Gastroesophageal sphincter (tissue), 4 donors: ENCODE measurements at regions not wholly inside any gene's neighbourhood (a gene's known extent, or its start where the extent isn't known, plus 50 kb on each side); places are given as distances from the start of the nearest gene placed in this dataset.

Experiments used
- ATAC-seq: fragments of 150-250 bp; one replicate; pipeline ENCODE4 v1.9.1; 2016; ENCODE audit warnings: mild to moderate bottlenecking, moderate library complexity
- H3K27ac ChIP-seq, 4 donors: fragments of 200-600 bp; sonication (generic) in 3 of 4; 1 replicate in 3 of 4; 2 replicates in 1 of 4; pipeline ENCODE4 v1.5.1; 2016 to 2019
- H3K27me3 ChIP-seq: fragments of 200-600 bp; sonication (generic); one replicate; pipeline ENCODE4 v1.5.1; 2019
- H3K36me3 ChIP-seq, 2 donors: fragments of 200-600 bp; sonication (generic); one replicate each; pipeline ENCODE4 v1.5.1; 2019; ENCODE audit warnings: control low read depth in 1 of 2
- H3K4me1 ChIP-seq, 3 donors: fragments of 200-600 bp; sonication (generic); 1 replicate in 2 of 3; 2 replicates in 1 of 3; pipeline ENCODE4 v1.5.1; 2016 to 2019; ENCODE audit warnings: control low read depth in 2 of 3
- H3K4me3 ChIP-seq, 2 donors: fragments of 200-600 bp; sonication (generic); one replicate each; pipeline ENCODE4 v1.5.1; 2019; ENCODE audit warnings: mild to moderate bottlenecking in 1 of 2, moderate library complexity in 1 of 2
- H3K9me3 ChIP-seq, 3 donors: fragments of 200-600 bp; sonication (generic); one replicate each; pipeline ENCODE4 v1.5.1; 2017 to 2019; ENCODE audit warnings: control low read depth in 2 of 3
- CTCF ChIP-seq, 4 experiments: fragments of 200-600 bp in 2 of 4; fragments of 450-650 bp in 2 of 4; sonication (generic) in 1 of 4; IDR thresholded peaks; one replicate each; pipeline ENCODE4 v1.5.1; 2017 to 2019; ENCODE audit warnings: antibody characterized with exemption in 4 of 4, mild to moderate bottlenecking in 2 of 4, moderate library complexity in 2 of 4
- EP300 ChIP-seq: sonication (generic); formaldehyde crosslinking; IDR thresholded peaks from one replicate; pipeline ENCODE4 v1.6.1; 2017; ENCODE audit warnings: antibody characterized with exemption, mild to moderate bottlenecking
- POLR2A ChIP-seq, 2 donors: fragments of 450-650 bp; IDR thresholded peaks; one replicate each; pipeline ENCODE4 v1.6.1; 2017; ENCODE audit warnings: antibody characterized with exemption in 2 of 2, mild to moderate bottlenecking in 2 of 2, moderate library complexity in 1 of 2
- POLR2AphosphoS5 ChIP-seq: sonication (generic); formaldehyde crosslinking; IDR thresholded peaks from one replicate; pipeline ENCODE4 v1.6.1; 2017; ENCODE audit warnings: antibody characterized with exemption
- WGBS, 2 donors: methylation state at CpG; one replicate each; pipeline ENCODE4 v1.1.5; 2018; ENCODE audit warnings: low coverage in 1 of 2; 5-methylcytosine and 5-hydroxymethylcytosine counted together

GRCh38 chr6:147770221-147770620 lies 261.7 kb downstream of the SAMD5 start:
- 84 to 94% methylated on average over 7 of the region's 7 CpGs for WGBS, 2 donors
- TF ChIP-seq CTCF (IDR thresholded peaks at IDR 0.05), result no peak
- no peak for TF ChIP-seq POLR2A (IDR thresholded peaks at IDR 0.05)
- Histone ChIP-seq H3K27ac (no peak overlapping the region), H3K27me3 (no peaks in the 10 kb centered on the region), H3K4me3 (no peak overlapping the region), H3K9me3 (no peaks in the 10 kb centered on the region), H3K4me1 (no peaks in the 10 kb centered on the region), H3K36me3 (no peaks in the 10 kb centered on the region)
- ATAC-seq, result no peak

GRCh38 chr6:147772724-147773123 lies 264.2 kb downstream of the SAMD5 start:
- H3K27me3 ChIP-seq, result no peaks in the 10 kb centered on the region
- H3K36me3 ChIP-seq, result no peaks in the 10 kb centered on the region
- no peak for ATAC-seq
- H3K27ac ChIP-seq, result no peak overlapping the region
- H3K4me1 ChIP-seq, result no peaks in the 10 kb centered on the region
- no peak for TF ChIP-seq POLR2AphosphoS5
- no peak for TF ChIP-seq CTCF (IDR thresholded peaks at IDR 0.05)
- no peak for TF ChIP-seq EP300
- no peak for TF ChIP-seq POLR2A (IDR thresholded peaks at IDR 0.05)
- no peaks in the 10 kb centered on the region for H3K9me3 ChIP-seq
- 93 to 94% methylated on average over 4 of the region's 4 CpGs for WGBS, 2 donors
- H3K4me3 ChIP-seq, result no peak overlapping the region

- no peaks in the 10 kb centered on the region for H3K9me3 ChIP-seq
- no peak for ATAC-seq
- no peaks in the 10 kb centered on the region for H3K27me3 ChIP-seq
- TF ChIP-seq POLR2AphosphoS5 (no peak), CTCF (IDR thresholded peaks at IDR 0.05) (no peak), EP300 (no peak), POLR2A (IDR thresholded peaks at IDR 0.05) (no peak)
- H3K27ac ChIP-seq, result no peak overlapping the region
- 33 to 100% methylated on average over 1 of the region's 3 CpGs for WGBS, 2 donors
- no peaks in the 10 kb centered on the region for H3K36me3 ChIP-seq
- no peak overlapping the region for H3K4me3 ChIP-seq
- no peaks in the 10 kb centered on the region for H3K4me1 ChIP-seq
Measured at GRCh38 chr6:147774856-147775255, 266.4 kb downstream of the SAMD5 start.

- no peak overlapping the region for H3K4me3 ChIP-seq
- no peak for ATAC-seq
- TF ChIP-seq CTCF (IDR thresholded peaks at IDR 0.05) (no peak), POLR2A (IDR thresholded peaks at IDR 0.05) (no peak), EP300 (no peak), POLR2AphosphoS5 (no peak)
- no peaks in the 10 kb centered on the region for H3K9me3 ChIP-seq
- no peaks in the 10 kb centered on the region for H3K4me1 ChIP-seq
- 82 to 94% methylated on average over 2 to 4 of the region's 4 CpGs for WGBS, 2 donors
- H3K27me3 ChIP-seq, result no peaks in the 10 kb centered on the region
- no peak overlapping the region for H3K27ac ChIP-seq
- H3K36me3 ChIP-seq, result no peaks in the 10 kb centered on the region
Measured at GRCh38 chr6:147776631-147777213, 268.2 kb downstream of the SAMD5 start.

GRCh38 chr6:147779624-147780023 lies 271.1 kb downstream of the SAMD5 start:
- TF ChIP-seq EP300 (no peak), POLR2A (IDR thresholded peaks at IDR 0.05) (no peak), CTCF (IDR thresholded peaks at IDR 0.05) (no peak), POLR2AphosphoS5 (no peak)

More at GRCh38 chr6:147779624-147780023, 271.1 kb downstream of the SAMD5 start:
- H3K9me3 ChIP-seq, result no peaks in the 10 kb centered on the region
- 75 to 83% methylated on average over 1 of the region's 1 CpG for WGBS, 2 donors
- H3K27me3 ChIP-seq, result no peaks in the 10 kb centered on the region
- ATAC-seq, result no peak
- H3K4me3 ChIP-seq, result no peak overlapping the region
- H3K27ac ChIP-seq, result no peak overlapping the region
- no peaks in the 10 kb centered on the region for H3K4me1 ChIP-seq
- H3K36me3 ChIP-seq, result no peaks in the 10 kb centered on the region
